IMR-90 (cell line): ENCODE measurements at regions not wholly inside any gene's neighbourhood (a gene's known extent, or its start where the extent isn't known, plus 50 kb on each side); places are given as distances from the start of the nearest gene placed in this dataset.

Experiments used
- ATAC-seq: fragments of 200-7000 bp; cut with Tn5 transposase; 2 replicates; pipeline ENCODE4 v1.9.1; 2020; ENCODE audit warnings: low read depth, mild to moderate bottlenecking, moderate library complexity
- BruUV-seq: library from RNA; stranded (reverse); fragments of 400-500 nt; replicated peaks from 2 replicates; lab custom pipeline; 2021; lab: Mats Ljungman, UMichigan
- CTCF ChIA-PET: fragments of 300-600 bp; formaldehyde crosslinking; extraction: SDS; loops from one replicate; lab custom pipeline; 2021; ENCODE audit warnings: antibody characterized with exemption; lab: Yijun Ruan, JAX
- POLR2A ChIA-PET: fragments of 300-600 bp; sonication (Branson Sonifier 250); formaldehyde crosslinking; loops from one replicate; lab custom pipeline; 2022; ENCODE audit warnings: antibody characterized with exemption; ENCODE audit not compliant: unreplicated experiment; lab: Charles Lee
- DNase-seq: peaks from one replicate; pipeline ENCODE4 v3.0.0; 2013
- H2AFZ ChIP-seq: replicated peaks from 2 replicates; pipeline ENCODE3; 2013; ENCODE audit warnings: low read length, mild to moderate bottlenecking; ENCODE audit not compliant: poor library complexity
- H2AK5ac ChIP-seq: 2 replicates; pipeline ENCODE4 v1.6.1; 2013; ENCODE audit warnings: low read depth, low read length, inconsistent platforms
- H2AK9ac ChIP-seq: replicated peaks from 2 replicates; pipeline ENCODE3; 2013; ENCODE audit warnings: mild to moderate bottlenecking, low read depth, low read length, moderate library complexity; ENCODE audit not compliant: poor library complexity
- H2BK120ac ChIP-seq: 2 replicates; pipeline ENCODE4 v1.6.1; 2013; ENCODE audit warnings: low read depth, low read length, inconsistent platforms
- H2BK15ac ChIP-seq: 3 replicates; pipeline ENCODE4 v1.6.1; 2013; ENCODE audit warnings: low read depth, low read length, inconsistent platforms
- H2BK20ac ChIP-seq: 2 replicates; pipeline ENCODE4 v1.6.1; 2013; ENCODE audit warnings: low read depth, mild to moderate bottlenecking, inconsistent platforms, low read length, moderate library complexity
- H2BK5ac ChIP-seq: 2 replicates; pipeline ENCODE4 v1.6.1; 2013; ENCODE audit warnings: mild to moderate bottlenecking, low read depth, low read length, inconsistent platforms; ENCODE audit not compliant: poor library complexity, severe bottlenecking
- H3K14ac ChIP-seq: replicated peaks from 2 replicates; pipeline ENCODE4 v1.6.1; 2013; ENCODE audit warnings: low read depth, low read length, inconsistent platforms
- H3K18ac ChIP-seq: 2 replicates; pipeline ENCODE4 v1.6.1; 2013; ENCODE audit warnings: low read depth, low read length, control low read depth
- H3K23ac ChIP-seq: 2 replicates; pipeline ENCODE4 v1.6.1; 2013; ENCODE audit warnings: low read depth, low read length, inconsistent platforms
- H3K27ac ChIP-seq: 2 replicates; pipeline ENCODE4 v1.5.1; 2013; ENCODE audit warnings: mild to moderate bottlenecking, control low read depth, low read length; ENCODE audit not compliant: insufficient read depth
- H3K27me3 ChIP-seq: 2 replicates; pipeline ENCODE4 v1.6.1; 2013; ENCODE audit warnings: low read length; ENCODE audit not compliant: control insufficient read depth, insufficient read depth
- H3K36me3 ChIP-seq: 2 replicates; pipeline ENCODE4 v1.6.1; 2013; ENCODE audit warnings: low read length, mixed read lengths; ENCODE audit not compliant: control insufficient read depth, insufficient read depth
- H3K4ac ChIP-seq: 2 replicates; pipeline ENCODE4 v1.6.1; 2013; ENCODE audit warnings: low read depth, low read length, inconsistent platforms
- H3K4me1 ChIP-seq: 2 replicates; pipeline ENCODE4 v1.6.1; 2013; ENCODE audit warnings: low read length, mixed read lengths; ENCODE audit not compliant: control insufficient read depth, insufficient read depth
- H3K4me2 ChIP-seq: 2 replicates; pipeline ENCODE4 v1.6.1; 2013; ENCODE audit warnings: low read depth, mild to moderate bottlenecking, control low read depth, low read length, moderate library complexity
- H3K4me3 ChIP-seq: 2 replicates; pipeline ENCODE4 v1.5.1; 2013; ENCODE audit warnings: low read depth, mild to moderate bottlenecking, control low read depth, low read length, moderate library complexity; ENCODE audit not compliant: insufficient read depth
- H3K56ac ChIP-seq: 2 replicates; pipeline ENCODE4 v1.6.1; 2013; ENCODE audit warnings: low read length, inconsistent platforms; ENCODE audit not compliant: insufficient read depth; ENCODE audit errors: extremely low read depth
- H3K79me1 ChIP-seq, 2 experiments: 2 replicates each; pipeline ENCODE4 v1.6.1; 2013; ENCODE audit warnings: low read length in 2 of 2, inconsistent platforms in 1 of 2, low read depth in 1 of 2
- H3K9ac ChIP-seq: 2 replicates; pipeline ENCODE4 v1.6.1; 2013; ENCODE audit warnings: low read depth, low read length, control low read depth
- H3K9me1 ChIP-seq: 2 replicates; pipeline ENCODE4 v1.6.1; 2013; ENCODE audit warnings: low read length, inconsistent platforms; ENCODE audit not compliant: insufficient read depth
- H3K9me3 ChIP-seq: 2 replicates; pipeline ENCODE4 v1.6.1; 2013; ENCODE audit warnings: low read length; ENCODE audit not compliant: control insufficient read depth, insufficient read depth
- H4K20me1 ChIP-seq: 2 replicates; pipeline ENCODE4 v1.6.1; 2013; ENCODE audit warnings: low read length, inconsistent platforms; ENCODE audit not compliant: insufficient read depth
- H4K5ac ChIP-seq: 2 replicates; pipeline ENCODE4 v1.6.1; 2013; ENCODE audit warnings: mild to moderate bottlenecking, low read depth, low read length, control low read depth
- H4K8ac ChIP-seq, 2 experiments: 2 replicates each; pipeline ENCODE4 v1.6.1; 2013; ENCODE audit warnings: low read depth in 2 of 2, low read length in 2 of 2, control low read depth in 1 of 2, inconsistent platforms in 1 of 2
- H4K91ac ChIP-seq: 2 replicates; pipeline ENCODE4 v1.6.1; 2013; ENCODE audit warnings: low read depth, low read length, inconsistent platforms; ENCODE audit not compliant: insufficient read depth
- MAFK ChIP-seq: IDR thresholded peaks from 2 replicates; pipeline ENCODE4 v1.6.1; 2012; ENCODE audit warnings: low read depth, low read length, improper control_type of control experiment
- MXI1 ChIP-seq: IDR thresholded peaks from 2 replicates; pipeline ENCODE4 v1.6.1; 2012; ENCODE audit warnings: low read depth, mild to moderate bottlenecking, low read length, moderate library complexity, borderline replicate concordance
- WGBS, 2 experiments: methylation state at CpG; one replicate each; pipeline versions ENCODE4 v1.1.5 to v1.1.7; 2013; ENCODE audit warnings: missing lambda C conversion rate in 2 of 2; ENCODE audit not compliant: insufficient read length in 1 of 2; ENCODE audit errors: extremely low coverage in 2 of 2; 5-methylcytosine and 5-hydroxymethylcytosine counted together
- dilution Hi-C: fragments of 300-500 bp; cut with HindIII; formaldehyde crosslinking; loops from one replicate; pipeline ENCODE4 v1.14.3; 2018; ENCODE audit warnings: low sequenced_read_pairs; ENCODE audit not compliant: unreplicated experiment
- in situ Hi-C: fragments of 300-500 bp; cut with MboI; formaldehyde crosslinking; loops from 3 replicates; pipeline ENCODE4 v1.14.3; 2019; ENCODE audit warnings: low sequenced_read_pairs, inconsistent platforms, mixed read lengths
- intact Hi-C: fragments of 100-400 bp; cut with micrococcal nuclease; formaldehyde crosslinking; loops from 2 replicates; pipeline ENCODE4 v1.10.0; 2022

DNA sequence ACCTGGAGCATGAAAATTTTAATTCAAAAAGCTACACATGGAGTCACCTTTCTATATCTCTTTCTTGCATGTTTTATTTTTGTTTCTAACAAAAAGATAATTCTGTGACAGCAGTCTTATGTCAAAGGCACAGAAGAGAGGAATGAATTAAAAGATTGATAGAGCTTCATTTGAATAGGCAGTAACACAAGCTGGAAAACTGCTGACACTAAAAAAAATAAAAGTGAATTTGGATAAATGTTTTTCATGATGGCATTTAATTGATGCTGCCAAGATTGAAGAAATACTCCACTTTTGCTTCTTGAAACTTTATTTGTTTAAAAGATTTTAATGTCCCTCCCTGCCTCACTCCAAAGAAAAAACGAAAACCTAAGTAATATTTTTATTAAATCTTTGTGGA is 887.4 kb downstream of the PLA2G4A start:
- ATAC-seq (no peak), DNase-seq (no peak)
- Histone ChIP-seq H3K9me1 (no peaks in the 10 kb centered on the region), H2BK20ac (no peak overlapping the region), H2AK5ac (no peak overlapping the region), H2BK5ac (no peak overlapping the region), H3K36me3 (no peaks in the 10 kb centered on the region), H4K8ac (no peak overlapping the region), H3K4me1 (no peaks in the 10 kb centered on the region), H4K20me1 (no peaks in the 10 kb centered on the region), H3K9me3 (no peaks in the 10 kb centered on the region), H3K18ac (no peak overlapping the region), H3K27ac (no peak overlapping the region), H3K9ac (no peak overlapping the region), H2BK120ac (no peak overlapping the region), H4K91ac (no peak overlapping the region), H3K4ac (no peak overlapping the region), H3K27me3 (no peaks in the 10 kb centered on the region), H3K4me3 (no peak overlapping the region), H2AK9ac (no peak overlapping the region), H2BK15ac (no peak overlapping the region), H2AFZ (no peak overlapping the region), H3K79me1 (no peaks in the 10 kb centered on the region), H4K5ac (no peak overlapping the region), H3K23ac (no peak overlapping the region), H3K4me2 (no peak overlapping the region), H3K56ac (no peak overlapping the region), H3K14ac (no peak overlapping the region)
- TF ChIP-seq MXI1 (no peak), MAFK (peak; percentile 74)
- CTCF ChIA-PET = interaction anchor here (0.6 kb wide), 1 partner anchor 110 kb away, joined by 3 read pairs; no protein-coding TSS in a partner anchor
- POLR2A ChIA-PET = no interaction called here
- in situ Hi-C loops (no loop called here), dilution Hi-C loops (no loop called here), intact Hi-C loops (no loop called here)
- WGBS, 2 experiments = no CpG with 5 or more reads among the region's 1 CpG
- BruUV-seq = no TSS peak
